Activated CD8-positive, alpha-beta memory T cell treated with anti-CD3 and anti-CD28 coated beads, Interleukin-2, amount 10 ng/mL, durations not matched to agents 7 days and 5 days (primary cell): ENCODE measurements at regions not wholly inside any gene's neighbourhood (a gene's known extent, or its start where the extent isn't known, plus 50 kb on each side); places are given as distances from the start of the nearest gene placed in this dataset.
"Not testable (repeated sequence)": the region's sequence is repeated elsewhere in the genome, so short reads cannot be mapped to it uniquely, and the experiment has no call there.

ENCODE experiments used
- ATAC-seq: fragments of 150-1000 bp; cut with Tn5 transposase; one replicate; pipeline ENCODE4 v1.10.0; 2021; ENCODE audit warnings: moderate library complexity
- CTCF ChIA-PET: fragments of 350-600 bp; sonication (Branson Sonifier 250); formaldehyde crosslinking; loops from one replicate; lab custom pipeline; 2021; ENCODE audit warnings: antibody characterized with exemption; lab: Charles Lee
- DNase-seq: peaks from one replicate; pipeline ENCODE4 v3.0.0-alpha.2; 2020
- H3K27ac Mint-ChIP-seq: one replicate; pipeline ENCODE4 v1.8.0; 2021; ENCODE audit warnings: mild to moderate bottlenecking, mixed read lengths
- H3K27me3 Mint-ChIP-seq: one replicate; pipeline ENCODE4 v1.8.0; 2021; ENCODE audit warnings: mixed read lengths
- H3K36me3 Mint-ChIP-seq: one replicate; pipeline ENCODE4 v1.8.0; 2021; ENCODE audit warnings: mild to moderate bottlenecking, mixed read lengths
- H3K4me1 Mint-ChIP-seq: one replicate; pipeline ENCODE4 v1.8.0; 2021; ENCODE audit warnings: mixed read lengths
- H3K4me3 Mint-ChIP-seq: one replicate; pipeline ENCODE4 v1.8.0; 2021; ENCODE audit warnings: mild to moderate bottlenecking, moderate library complexity, mixed read lengths
- H3K9me3 Mint-ChIP-seq: one replicate; pipeline ENCODE4 v1.8.0; 2022; ENCODE audit warnings: low read depth, mixed read lengths

DNA sequence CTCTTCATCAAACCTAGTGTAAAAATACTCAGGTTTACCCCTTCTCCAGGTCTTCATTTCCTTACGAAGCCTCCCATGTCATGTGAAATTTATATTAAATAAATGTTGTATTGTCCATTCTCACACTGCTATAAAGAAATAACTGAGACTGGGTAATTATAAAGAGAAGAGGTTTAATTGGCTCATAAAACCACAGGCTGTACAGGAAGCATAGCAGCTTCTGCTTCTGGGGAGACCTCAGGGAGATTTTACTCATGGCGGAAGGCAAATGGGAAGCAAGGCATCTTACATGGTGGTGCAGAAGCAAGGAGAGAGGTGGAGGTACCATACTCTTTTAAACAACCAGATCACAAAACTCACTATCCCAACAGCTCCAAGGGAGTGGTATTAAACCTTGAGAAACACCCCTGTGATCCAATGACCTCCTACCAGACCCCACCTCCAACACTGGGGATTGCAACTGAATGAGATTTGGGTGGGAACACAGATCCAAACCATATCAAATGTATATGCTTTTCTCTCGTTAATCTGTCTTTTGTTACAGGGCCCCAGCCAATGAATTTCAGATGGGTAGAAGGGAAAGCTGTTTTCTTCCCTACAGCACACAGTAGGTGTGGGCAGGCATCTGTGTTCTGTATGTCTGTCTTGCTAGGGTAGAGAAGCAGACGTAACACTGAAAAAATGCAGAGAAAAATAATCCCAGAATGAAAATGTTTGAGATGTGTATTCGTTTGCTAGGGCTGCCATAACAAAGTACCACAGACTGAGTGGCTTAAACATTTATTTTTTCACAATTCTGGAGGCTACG lies 88.0 kb upstream of the BTN3A2 start:
- Mint-ChIP-seq H3K36me3 (peaks cover 9% of the 10 kb centered on the region), H3K27me3 (no peaks in the 10 kb centered on the region), H3K4me3 (no peak overlapping the region), H3K9me3 (no peaks in the 10 kb centered on the region), H3K27ac (peak overlapping the region; percentile 31), H3K4me1 (peaks cover 24% of the 10 kb centered on the region)
- no peak for DNase-seq
- ATAC-seq, result no peak
- CTCF ChIA-PET, result interaction anchor here (1.5 to 3.3 kb wide), 2 partner anchors 8 to 9 kb away, joined by 3 to 33 read pairs; a partner anchor contains a TSS

DNA sequence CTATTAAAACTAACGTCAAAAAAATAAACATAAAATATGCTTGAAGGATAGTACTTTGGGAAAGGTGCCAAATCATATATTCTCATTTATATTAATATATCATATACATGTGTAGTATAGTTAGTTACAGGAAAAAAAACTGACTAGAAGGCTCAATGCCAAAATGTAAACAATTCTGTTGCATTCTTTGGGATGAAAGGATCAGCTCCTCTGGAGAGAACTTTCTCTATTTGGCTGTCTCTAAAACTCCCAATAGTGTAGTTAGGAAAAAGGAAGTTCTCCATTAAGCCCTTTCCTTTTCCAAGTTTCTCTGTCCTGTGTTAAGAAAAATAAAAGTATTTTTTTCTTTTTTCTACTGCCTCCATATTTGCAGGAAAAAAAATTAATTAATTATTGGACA lies 86.5 kb upstream of the BTN3A2 start:
- H3K27me3 Mint-ChIP-seq, result no peaks in the 10 kb centered on the region
- H3K36me3 Mint-ChIP-seq, result peaks cover 14% of the 10 kb centered on the region
- H3K4me1 Mint-ChIP-seq, result peaks cover 38% of the 10 kb centered on the region
- CTCF ChIA-PET, result interaction anchor here (1.5 kb wide), 1 partner anchor 11 kb away, joined by 3 read pairs; no protein-coding TSS in a partner anchor
- DNase-seq, result no peak
- H3K27ac Mint-ChIP-seq, result no peak overlapping the region
- H3K4me3 Mint-ChIP-seq, result no peak overlapping the region
- no peak for ATAC-seq
- H3K9me3 Mint-ChIP-seq, result no peaks in the 10 kb centered on the region

DNA sequence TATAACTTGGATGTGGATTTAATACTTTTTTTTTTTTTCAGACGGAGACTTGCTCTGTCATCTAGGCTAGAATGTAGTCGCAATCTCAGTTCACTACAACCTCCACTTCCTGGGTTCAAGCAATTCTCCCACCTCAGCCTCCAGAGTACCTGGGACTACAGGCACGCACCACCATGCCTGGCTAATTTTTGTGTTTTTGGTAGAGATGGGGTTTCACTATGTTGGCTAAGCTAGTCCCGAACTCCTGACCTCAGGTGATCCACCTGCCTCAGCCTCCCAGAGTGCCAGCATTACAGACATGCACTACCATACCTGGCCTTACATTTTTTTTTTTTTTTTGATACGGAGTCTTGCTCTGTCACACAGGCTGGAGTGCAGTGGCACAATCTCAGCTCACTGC lies 85.6 kb upstream of the BTN3A2 start:
- Mint-ChIP-seq H3K4me1 (peaks cover 44% of the 10 kb centered on the region), H3K36me3 (peaks cover 14% of the 10 kb centered on the region)
- H3K27me3 Mint-ChIP-seq, ATAC-seq, H3K9me3 Mint-ChIP-seq, H3K27ac Mint-ChIP-seq, CTCF ChIA-PET, DNase-seq, H3K4me3 Mint-ChIP-seq: not testable (repeated sequence)

DNA sequence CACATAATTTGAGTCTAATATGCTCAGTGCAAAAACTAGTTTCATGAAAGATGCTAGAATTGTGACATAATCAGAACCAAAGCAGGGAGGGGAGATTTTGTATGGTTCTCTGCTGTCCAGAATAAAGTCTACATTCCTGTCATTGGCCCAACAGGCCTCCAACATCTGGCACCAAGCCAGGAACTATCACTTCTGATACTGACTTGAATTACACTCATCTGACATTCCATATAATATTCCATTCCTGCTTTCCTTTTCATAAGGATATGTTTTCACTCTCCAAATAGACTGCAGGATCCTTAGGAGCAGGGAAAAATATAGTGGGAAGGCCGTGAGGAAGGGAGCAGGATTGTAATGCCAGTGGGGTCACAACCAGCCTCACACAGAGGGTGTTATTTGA lies 84.6 kb upstream of the BTN3A2 start:
- Mint-ChIP-seq H3K27ac (no peak overlapping the region), H3K27me3 (no peaks in the 10 kb centered on the region), H3K4me1 (peaks cover 43% of the 10 kb centered on the region), H3K4me3 (no peak overlapping the region), H3K9me3 (no peaks in the 10 kb centered on the region), H3K36me3 (peaks cover 16% of the 10 kb centered on the region)
- ATAC-seq, result no peak
- DNase-seq, result no peak
- CTCF ChIA-PET, result no interaction called here

DNA sequence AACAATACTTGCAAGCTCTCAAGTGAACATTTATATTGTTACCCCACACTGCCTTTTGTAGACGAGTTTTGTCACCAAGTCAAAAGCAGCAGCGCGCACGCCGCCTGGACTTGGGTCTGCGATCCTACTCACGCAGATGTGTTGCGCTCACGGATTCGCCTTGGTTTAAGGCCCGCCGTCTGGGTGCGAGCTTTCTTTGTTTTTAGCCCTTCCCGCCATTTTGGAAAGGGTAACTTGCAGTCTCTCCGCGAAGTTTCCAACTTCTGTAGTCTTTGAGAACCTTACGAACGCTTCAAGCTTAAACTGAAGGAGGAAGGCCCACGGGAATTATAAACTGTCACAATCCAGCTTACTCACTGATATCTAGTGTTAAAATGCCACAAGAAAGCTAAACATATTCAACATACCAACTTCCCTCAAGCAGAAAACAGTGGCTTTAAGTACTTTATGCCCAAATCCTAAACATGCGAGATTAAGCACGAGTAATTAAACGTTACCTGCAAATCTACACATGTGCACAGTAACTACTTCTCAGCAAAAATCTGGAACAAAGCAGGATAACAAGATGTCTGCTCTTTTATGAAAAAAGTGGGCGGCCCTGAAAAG lies 80.4 kb upstream of the BTN3A2 start:
- CTCF ChIA-PET, result interaction anchor here (0.9 to 3.8 kb wide), 8 partner anchors 10 to 310 kb away, joined by 3 to 33 read pairs (median 4); a partner anchor contains a TSS
- Mint-ChIP-seq H3K36me3 (peaks cover 17% of the 10 kb centered on the region), H3K4me1 (peaks cover 36% of the 10 kb centered on the region), H3K4me3 (peak overlapping the region; percentile 85), H3K27me3 (peaks cover 3% of the 10 kb centered on the region), H3K9me3 (peaks cover 5% of the 10 kb centered on the region), H3K27ac (peak overlapping the region; percentile 100)
- ATAC-seq, result peak; percentile 10
- peak; percentile 81 for DNase-seq

- H3K36me3 Mint-ChIP-seq, result peaks cover 17% of the 10 kb centered on the region
- H3K4me3 Mint-ChIP-seq, result peak overlapping the region; percentile 85
- peaks cover 3% of the 10 kb centered on the region for H3K27me3 Mint-ChIP-seq
- peaks cover 5% of the 10 kb centered on the region for H3K9me3 Mint-ChIP-seq
- CTCF ChIA-PET, result interaction anchor here (0.7 to 3.8 kb wide), 9 partner anchors 10 to 311 kb away, joined by 3 to 33 read pairs (median 3); a partner anchor contains a TSS
- peak; percentile 80 for ATAC-seq
- peaks cover 36% of the 10 kb centered on the region for H3K4me1 Mint-ChIP-seq
- peak overlapping the region; percentile 100 for H3K27ac Mint-ChIP-seq
- peak; percentile 99 for DNase-seq
Observed at GRCh38 chr6:26285143-26286134, 79.6 kb upstream of the BTN3A2 start.

- no peak for ATAC-seq
- H3K9me3 Mint-ChIP-seq, result peaks cover 5% of the 10 kb centered on the region
Observed at GRCh38 chr6:26286168-26286877, 78.7 kb upstream of the BTN3A2 start.

DNA sequence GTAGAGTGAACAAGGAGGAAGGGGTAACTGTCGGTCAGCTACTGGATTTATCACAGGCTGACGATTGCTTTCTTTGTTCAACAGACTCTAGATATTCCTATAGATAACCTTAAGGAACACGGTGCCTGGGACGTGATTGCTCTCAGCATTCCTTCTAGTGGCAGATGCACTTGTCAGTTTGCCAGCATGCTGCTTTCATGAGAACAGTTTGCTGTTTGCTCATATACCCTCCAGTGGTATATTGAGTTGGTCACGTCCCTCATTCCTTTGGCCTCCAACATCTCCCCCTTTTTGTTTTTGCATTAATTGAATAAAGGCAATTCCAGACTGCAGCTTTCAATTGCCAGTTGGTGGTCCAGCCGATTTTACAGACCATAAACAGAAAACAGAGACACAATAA lies 76.8 kb upstream of the BTN3A2 start:
- H3K36me3 Mint-ChIP-seq, result peaks cover 5% of the 10 kb centered on the region
- H3K27ac Mint-ChIP-seq, result no peak overlapping the region
- peaks cover 3% of the 10 kb centered on the region for H3K27me3 Mint-ChIP-seq
- DNase-seq, result no peak
- peaks cover 19% of the 10 kb centered on the region for H3K4me1 Mint-ChIP-seq
- H3K9me3 Mint-ChIP-seq, result peaks cover 5% of the 10 kb centered on the region
- H3K4me3 Mint-ChIP-seq, result no peak overlapping the region
- CTCF ChIA-PET, result interaction anchor here (1.2 to 1.4 kb wide), 2 partner anchors 28 to 100 kb away, joined by 3 read pairs; a partner anchor contains a TSS
- no peak for ATAC-seq

More at GRCh38 chr6:26286168-26286877, 78.7 kb upstream of the BTN3A2 start:
- Mint-ChIP-seq H3K27me3 (peaks cover 3% of the 10 kb centered on the region), H3K4me1 (peaks cover 32% of the 10 kb centered on the region), H3K27ac (peak overlapping the region; percentile 100), H3K4me3 (peak overlapping the region; percentile 85), H3K36me3 (peaks cover 12% of the 10 kb centered on the region)
- DNase-seq, result peak; percentile 87
- CTCF ChIA-PET, result interaction anchor here (1.1 to 3.8 kb wide), 5 partner anchors 9 to 28 kb away, joined by 3 to 33 read pairs (median 4); a partner anchor contains a TSS

- CTCF ChIA-PET, result no interaction called here
- peaks cover 15% of the 10 kb centered on the region for H3K4me1 Mint-ChIP-seq
- H3K36me3 Mint-ChIP-seq, result peaks cover 5% of the 10 kb centered on the region
- H3K27me3 Mint-ChIP-seq, result peaks cover 3% of the 10 kb centered on the region
- no peak overlapping the region for H3K27ac Mint-ChIP-seq
- no peak for DNase-seq
- H3K9me3 Mint-ChIP-seq, result peaks cover 5% of the 10 kb centered on the region
- ATAC-seq, result no peak
- no peak overlapping the region for H3K4me3 Mint-ChIP-seq
Observed at GRCh38 chr6:26290941-26291340, 74.1 kb upstream of the BTN3A2 start.

GRCh38 chr6:26292709-26293108 lies 72.3 kb upstream of the BTN3A2 start:
- CTCF ChIA-PET, result interaction anchor here (1.0 kb wide), 1 partner anchor 11 kb away, joined by 3 read pairs; no protein-coding TSS in a partner anchor
- Mint-ChIP-seq H3K36me3 (peaks cover 2% of the 10 kb centered on the region), H3K9me3 (peaks cover 4% of the 10 kb centered on the region), H3K4me3 (no peak overlapping the region), H3K4me1 (peaks cover 12% of the 10 kb centered on the region), H3K27me3 (no peaks in the 10 kb centered on the region), H3K27ac (no peak overlapping the region)
- ATAC-seq (no peak), DNase-seq (no peak)

DNA sequence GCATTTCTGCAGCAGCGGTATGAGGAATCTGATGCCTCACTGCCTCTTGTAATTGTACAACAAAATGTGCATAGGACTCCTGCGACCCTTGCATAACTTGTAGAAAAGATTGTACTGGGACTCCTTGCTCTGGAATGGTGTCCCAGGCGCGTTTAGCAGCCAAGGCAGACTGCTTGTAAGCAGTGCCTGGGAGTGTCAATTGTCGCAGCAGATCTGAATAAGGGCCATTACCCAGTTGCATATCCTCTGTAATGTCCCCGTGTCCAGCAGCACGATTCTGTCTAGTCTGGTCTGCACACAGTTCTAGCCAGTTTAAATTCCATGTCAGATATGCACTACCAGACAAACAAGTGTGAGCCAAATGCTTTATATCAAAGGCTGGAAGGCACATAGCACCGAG lies 70.7 kb upstream of the BTN3A2 start:
- Mint-ChIP-seq H3K9me3 (no peaks in the 10 kb centered on the region), H3K4me1 (peaks cover 12% of the 10 kb centered on the region), H3K27me3 (no peaks in the 10 kb centered on the region), H3K27ac (no peak overlapping the region), H3K4me3 (no peak overlapping the region), H3K36me3 (peaks cover 2% of the 10 kb centered on the region)
- ATAC-seq, result no peak
- CTCF ChIA-PET, result no interaction called here
- DNase-seq, result no peak
